ENCODE measurements at regions not wholly inside any gene's neighbourhood (a gene's known extent, or its start where the extent isn't known, plus 50 kb on each side); places are given as distances from the start of the nearest gene placed in this dataset.

DNA sequence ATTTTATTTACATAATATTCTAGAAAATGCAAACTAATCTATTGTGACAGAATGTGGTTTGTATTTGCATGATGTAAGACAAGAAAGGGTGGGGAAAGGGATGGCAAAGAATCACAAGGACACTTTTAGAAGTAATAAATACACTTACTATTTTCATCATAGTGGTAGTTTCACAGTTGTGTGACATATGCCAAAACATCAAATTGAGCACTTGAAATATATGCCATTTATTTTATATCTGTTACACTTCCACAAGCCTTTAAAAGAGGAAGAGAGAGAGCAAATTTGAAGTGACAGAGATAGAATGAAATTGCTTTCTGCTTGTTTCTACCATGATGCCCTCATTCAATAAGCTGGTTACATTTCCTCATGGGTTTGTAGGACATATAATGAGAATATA is 230.0 kb upstream of the NWD2 start:
- Histone ChIP-seq H3K27ac (no peak overlapping the region), H3K4me1 (no peaks in the 10 kb centered on the region), H3K4me3 (no peak overlapping the region), H3K36me3 (no peaks in the 10 kb centered on the region), H3K27me3 (no peaks in the 10 kb centered on the region), H3K9me3 (peaks cover 0 to 7% (median 0%) of the 10 kb centered on the region in 4 donors)
- DNase-seq = no peak
- intact Hi-C loops (cut with DNase I; ENCODE audit: low total_unique reads) = no loop called here
- TF ChIP-seq, protein P1, sequence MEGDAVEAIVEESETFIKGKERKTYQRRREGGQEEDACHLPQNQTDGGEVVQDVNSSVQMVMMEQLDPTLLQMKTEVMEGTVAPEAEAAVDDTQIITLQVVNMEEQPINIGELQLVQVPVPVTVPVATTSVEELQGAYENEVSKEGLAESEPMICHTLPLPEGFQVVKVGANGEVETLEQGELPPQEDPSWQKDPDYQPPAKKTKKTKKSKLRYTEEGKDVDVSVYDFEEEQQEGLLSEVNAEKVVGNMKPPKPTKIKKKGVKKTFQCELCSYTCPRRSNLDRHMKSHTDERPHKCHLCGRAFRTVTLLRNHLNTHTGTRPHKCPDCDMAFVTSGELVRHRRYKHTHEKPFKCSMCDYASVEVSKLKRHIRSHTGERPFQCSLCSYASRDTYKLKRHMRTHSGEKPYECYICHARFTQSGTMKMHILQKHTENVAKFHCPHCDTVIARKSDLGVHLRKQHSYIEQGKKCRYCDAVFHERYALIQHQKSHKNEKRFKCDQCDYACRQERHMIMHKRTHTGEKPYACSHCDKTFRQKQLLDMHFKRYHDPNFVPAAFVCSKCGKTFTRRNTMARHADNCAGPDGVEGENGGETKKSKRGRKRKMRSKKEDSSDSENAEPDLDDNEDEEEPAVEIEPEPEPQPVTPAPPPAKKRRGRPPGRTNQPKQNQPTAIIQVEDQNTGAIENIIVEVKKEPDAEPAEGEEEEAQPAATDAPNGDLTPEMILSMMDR (IDR thresholded peaks at IDR 0.05) = no peak
- TF ChIP-seq POLR2A (IDR thresholded peaks at IDR 0.05) = no peak
- TF ChIP-seq POLR2AphosphoS5 (IDR thresholded peaks at IDR 0.05) = no peak
- TF ChIP-seq EP300 (IDR thresholded peaks at IDR 0.05) = no peak

DNA sequence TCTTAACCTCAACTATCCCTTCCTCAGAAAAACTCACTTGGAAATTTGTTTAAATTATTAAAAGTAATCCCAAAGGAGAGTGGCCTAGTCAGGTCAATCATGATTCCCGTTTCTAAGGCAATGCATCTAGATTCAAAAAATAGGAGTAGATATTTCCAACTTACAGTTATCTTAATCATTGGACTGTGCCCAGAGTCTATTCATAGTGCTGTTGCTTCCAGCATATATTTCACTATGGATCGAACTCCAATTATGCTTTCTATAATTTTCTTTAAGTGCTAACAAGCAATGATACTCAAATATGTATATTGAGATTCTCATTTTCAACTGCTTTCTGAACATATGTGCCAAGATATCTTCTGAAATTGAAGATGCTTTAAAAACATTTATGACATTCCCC is 229.2 kb upstream of the NWD2 start:
- no peak overlapping the region for H3K4me3 ChIP-seq
- 85 to 94% (median 91%) methylated on average over 2 of the region's 2 CpGs for WGBS, 5 donors
- TF ChIP-seq POLR2AphosphoS5 (IDR thresholded peaks at IDR 0.05) = no peak
- TF ChIP-seq EP300 (IDR thresholded peaks at IDR 0.05) = no peak

DNA sequence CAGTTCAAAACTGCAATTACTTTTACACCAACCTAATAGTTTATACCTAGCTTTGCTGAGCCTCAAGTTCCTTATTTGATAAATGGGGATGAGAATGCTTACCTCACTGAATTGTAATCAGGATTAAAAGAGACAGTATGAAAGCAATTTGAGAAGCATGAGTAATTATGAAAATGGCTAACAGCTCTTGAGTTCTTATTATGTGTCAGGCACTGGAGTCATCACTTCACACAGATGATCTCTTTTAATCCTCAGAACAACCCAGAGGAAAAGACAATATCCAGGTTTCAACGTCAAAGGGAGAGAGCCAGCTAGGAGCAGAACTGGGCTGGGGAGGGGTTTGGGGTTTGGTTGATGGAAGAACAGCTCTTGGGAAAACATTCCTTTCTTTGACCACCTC is 221.0 kb upstream of the NWD2 start:
- Histone ChIP-seq H3K36me3 (no peaks in the 10 kb centered on the region), H3K9me3 (no peaks in the 10 kb centered on the region), H3K4me3 (no peak overlapping the region), H3K27ac (no peak overlapping the region), H3K27me3 (no peaks in the 10 kb centered on the region), H3K4me1 (no peaks in the 10 kb centered on the region)
- WGBS, 5 donors = 50 to 80% (median 76%) methylated on average over 1 of the region's 1 CpG
- no peak for DNase-seq
- intact Hi-C loops (cut with DNase I; ENCODE audit: low total_unique reads) = no loop called here
- TF ChIP-seq, protein P1 (IDR thresholded peaks at IDR 0.05) = no peak
- no peak for TF ChIP-seq EP300 (IDR thresholded peaks at IDR 0.05)
- no peak for TF ChIP-seq POLR2A (IDR thresholded peaks at IDR 0.05)
- no peak for TF ChIP-seq POLR2AphosphoS5 (IDR thresholded peaks at IDR 0.05)

More for the DNA sequence above, 229.2 kb upstream of the NWD2 start:
- H3K4me1 ChIP-seq = no peaks in the 10 kb centered on the region
- intact Hi-C loops (cut with DNase I; ENCODE audit: low total_unique reads) = no loop called here
- H3K27me3 ChIP-seq = no peaks in the 10 kb centered on the region
- no peaks in the 10 kb centered on the region for H3K36me3 ChIP-seq
- H3K27ac ChIP-seq = no peak overlapping the region
- peaks cover 0 to 7% (median 0%) of the 10 kb centered on the region in 4 donors for H3K9me3 ChIP-seq
- no peak for DNase-seq

DNA sequence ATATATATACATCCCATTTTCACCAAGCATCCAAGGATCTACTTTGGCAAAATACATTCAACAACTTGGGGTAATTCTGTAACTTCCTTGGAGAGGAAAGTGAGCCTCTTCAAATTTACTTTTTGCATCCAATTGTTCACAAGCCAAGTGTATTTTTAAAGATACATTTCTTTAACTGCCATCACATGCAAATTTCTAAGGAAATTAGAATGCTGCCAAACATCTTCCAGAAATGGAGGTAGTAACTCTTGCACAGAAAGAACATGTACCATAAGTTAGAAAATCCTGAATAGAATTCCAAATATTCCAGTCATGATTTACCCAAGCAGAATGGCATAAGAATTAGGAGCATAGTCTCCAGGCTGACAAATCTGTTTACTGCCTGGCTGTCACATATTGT is 220.5 kb upstream of the NWD2 start:
- intact Hi-C loops (cut with DNase I; ENCODE audit: low total_unique reads) = no loop called here
- DNase-seq = no peak
- TF ChIP-seq POLR2AphosphoS5 (IDR thresholded peaks at IDR 0.05) = no peak

GRCh38 chr4:37040816-37041215 is 203.7 kb upstream of the NWD2 start:
- Histone ChIP-seq H3K27ac (no peak overlapping the region), H3K4me3 (no peak overlapping the region), H3K36me3 (no peaks in the 10 kb centered on the region), H3K27me3 (no peaks in the 10 kb centered on the region), H3K9me3 (no peaks in the 10 kb centered on the region), H3K4me1 (no peaks in the 10 kb centered on the region)
- 60 to 72% (median 68%) methylated on average over 3 of the region's 3 CpGs for WGBS, 5 donors
- TF ChIP-seq EP300 (IDR thresholded peaks at IDR 0.05) (no peak), POLR2A (IDR thresholded peaks at IDR 0.05) (no peak), POLR2AphosphoS5 (IDR thresholded peaks at IDR 0.05) (no peak)
- TF ChIP-seq, protein P1 (IDR thresholded peaks at IDR 0.05) = no peak
- peak in 1 of 2 donors; percentile 17 for DNase-seq
- intact Hi-C loops (cut with DNase I; ENCODE audit: low total_unique reads) = no loop called here

More for the DNA sequence above, 220.5 kb upstream of the NWD2 start:
- no peak overlapping the region for H3K4me3 ChIP-seq
- no peaks in the 10 kb centered on the region for H3K4me1 ChIP-seq
- H3K27ac ChIP-seq = no peak overlapping the region
- H3K27me3 ChIP-seq = no peaks in the 10 kb centered on the region
- H3K9me3 ChIP-seq = no peaks in the 10 kb centered on the region
- no peaks in the 10 kb centered on the region for H3K36me3 ChIP-seq

All from stomach (tissue), 8 donors.